ENCODE measurements at regions not wholly inside any gene's neighbourhood (a gene's known extent, or its start where the extent isn't known, plus 50 kb on each side); places are given as distances from the start of the nearest gene placed in this dataset.

DNA sequence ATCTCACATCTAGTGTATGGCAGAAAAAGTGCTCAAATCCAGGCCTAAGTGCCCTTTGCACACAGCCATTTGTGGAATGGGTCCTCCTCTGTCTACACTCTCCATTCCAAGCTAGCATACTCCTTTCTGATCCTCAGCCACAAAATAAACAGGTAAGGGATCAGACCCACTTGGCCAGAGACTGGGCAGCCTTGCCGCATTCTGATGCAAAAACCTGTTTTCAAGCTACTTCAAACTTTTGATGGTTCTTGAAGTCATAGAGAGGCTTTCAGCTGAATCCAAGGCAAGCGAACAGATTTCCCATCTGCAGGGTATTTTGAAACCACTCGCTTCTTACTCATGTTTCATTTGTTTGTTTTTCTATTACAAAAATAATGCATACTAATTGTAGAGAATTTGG lies 136.6 kb upstream of the NAV2 start:
- TF ChIP-seq EZH2phosphoT487 (IDR thresholded peaks at IDR 0.05; ENCODE audit: borderline replicate concordance, low read length): no peak
- TF ChIP-seq, protein P1, sequence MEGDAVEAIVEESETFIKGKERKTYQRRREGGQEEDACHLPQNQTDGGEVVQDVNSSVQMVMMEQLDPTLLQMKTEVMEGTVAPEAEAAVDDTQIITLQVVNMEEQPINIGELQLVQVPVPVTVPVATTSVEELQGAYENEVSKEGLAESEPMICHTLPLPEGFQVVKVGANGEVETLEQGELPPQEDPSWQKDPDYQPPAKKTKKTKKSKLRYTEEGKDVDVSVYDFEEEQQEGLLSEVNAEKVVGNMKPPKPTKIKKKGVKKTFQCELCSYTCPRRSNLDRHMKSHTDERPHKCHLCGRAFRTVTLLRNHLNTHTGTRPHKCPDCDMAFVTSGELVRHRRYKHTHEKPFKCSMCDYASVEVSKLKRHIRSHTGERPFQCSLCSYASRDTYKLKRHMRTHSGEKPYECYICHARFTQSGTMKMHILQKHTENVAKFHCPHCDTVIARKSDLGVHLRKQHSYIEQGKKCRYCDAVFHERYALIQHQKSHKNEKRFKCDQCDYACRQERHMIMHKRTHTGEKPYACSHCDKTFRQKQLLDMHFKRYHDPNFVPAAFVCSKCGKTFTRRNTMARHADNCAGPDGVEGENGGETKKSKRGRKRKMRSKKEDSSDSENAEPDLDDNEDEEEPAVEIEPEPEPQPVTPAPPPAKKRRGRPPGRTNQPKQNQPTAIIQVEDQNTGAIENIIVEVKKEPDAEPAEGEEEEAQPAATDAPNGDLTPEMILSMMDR (IDR thresholded peaks at IDR 0.05; ENCODE audit: low read depth, low read length, poor library complexity, severe bottlenecking): no peak
